Activated effector memory CD4-positive, alpha-beta T cell treated with anti-CD3 and anti-CD28 coated beads, Interleukin-2, amount 50 U/mL, for 16 hours (primary cell): ENCODE measurements at regions not wholly inside any gene's neighbourhood (a gene's known extent, or its start where the extent isn't known, plus 50 kb on each side); places are given as distances from the start of the nearest gene placed in this dataset.
"Not testable (repeated sequence)": the region's sequence is repeated elsewhere in the genome, so short reads cannot be mapped to it uniquely, and the experiment has no call there.

Experiments used
- DNase-seq: peaks from one replicate; pipeline ENCODE4 v3.0.0-alpha.2; 2020

DNA sequence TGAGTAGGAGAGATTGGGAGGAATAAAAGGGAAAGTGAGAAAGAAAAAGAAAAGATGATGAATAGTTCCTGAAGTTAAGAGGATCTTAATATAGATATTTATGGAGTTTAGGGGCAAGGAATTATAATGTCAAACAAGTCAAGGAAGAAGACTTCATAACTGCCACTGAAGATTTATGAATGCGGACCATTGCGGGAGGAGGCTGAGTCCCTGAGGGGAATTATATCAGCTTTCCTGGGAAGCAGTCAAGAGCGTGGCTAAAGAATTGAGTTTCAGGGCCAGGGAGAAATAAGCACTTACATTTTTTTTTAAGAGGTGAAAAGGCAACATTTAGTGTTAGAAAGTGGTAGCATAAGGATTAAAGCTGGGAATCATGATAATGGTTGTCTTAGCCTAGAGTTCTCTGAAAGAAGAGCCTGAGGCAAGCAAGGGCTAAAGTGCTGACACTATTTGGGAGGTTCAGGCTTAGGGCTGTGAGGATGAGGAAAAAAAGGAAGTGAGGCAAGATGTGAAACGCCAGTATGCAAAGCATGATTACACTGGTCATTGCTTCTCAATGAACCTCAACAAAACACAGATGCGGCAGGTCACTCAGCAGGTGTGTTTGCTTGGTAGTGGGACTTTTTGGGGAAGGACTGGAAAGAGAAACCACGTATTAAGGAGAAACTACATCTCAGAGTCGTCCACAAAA, 217.1 kb downstream of the SLC4A3 start:
- DNase-seq, result no peak

- no peak for DNase-seq
These were observed 221.5 kb downstream of the SLC4A3 start for GRCh38 chr2:219848882-219849281.

- DNase-seq, result no peak
These were observed 223.7 kb downstream of the SLC4A3 start for GRCh38 chr2:219851169-219851568.

DNA sequence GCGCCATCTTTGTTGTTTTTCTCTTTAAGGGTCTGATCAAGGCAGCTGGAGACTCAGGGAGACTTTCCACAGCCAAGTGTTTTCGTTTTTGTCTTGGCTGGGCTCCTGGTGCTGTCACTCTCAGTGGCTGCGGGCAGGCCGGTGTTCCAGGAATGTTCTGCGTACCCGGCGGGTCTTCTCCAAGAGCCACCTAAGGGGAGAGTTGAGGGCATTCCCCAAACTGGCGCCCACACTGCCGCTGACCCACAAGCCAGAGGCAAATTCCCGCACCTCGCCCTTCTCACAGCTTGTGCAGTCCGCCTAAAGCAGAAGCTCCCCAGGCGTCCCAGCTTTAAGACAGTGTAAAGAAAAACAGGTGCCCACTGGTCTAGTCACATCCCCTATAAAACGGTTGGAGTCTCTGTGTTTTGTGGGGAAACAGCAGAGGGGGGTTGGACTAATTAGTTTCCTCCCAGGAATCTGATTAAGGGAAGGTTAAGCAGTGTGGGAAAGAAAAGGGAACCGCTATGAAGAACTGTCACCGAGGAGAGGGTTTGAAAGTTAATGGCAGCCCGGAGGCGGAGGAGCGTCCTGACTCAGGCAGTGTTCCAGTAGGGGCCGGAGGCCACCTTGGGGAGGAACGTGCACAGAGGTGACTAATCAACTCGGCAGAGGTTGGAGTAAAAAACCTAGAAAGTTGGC, 224.5 kb downstream of the SLC4A3 start:
- DNase-seq, result no peak

DNA sequence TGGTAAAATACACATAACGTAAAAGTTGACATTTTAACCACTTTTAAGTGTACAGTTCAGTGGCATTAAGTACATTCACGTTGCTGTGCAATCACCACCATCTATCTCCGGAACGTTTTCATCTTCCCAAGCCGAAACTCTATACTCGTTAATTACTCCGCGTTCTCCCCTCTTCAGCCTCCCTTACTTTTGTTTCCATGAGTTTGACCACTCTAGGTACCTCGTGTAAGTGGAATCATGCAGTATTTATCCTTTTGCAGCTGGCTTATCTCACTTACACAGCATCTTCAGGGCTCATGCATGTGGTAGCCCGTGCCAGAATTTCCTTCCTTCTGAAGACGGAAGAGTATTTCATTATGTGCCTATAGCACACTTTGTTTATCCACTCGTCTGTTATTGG, 225.2 kb downstream of the SLC4A3 start:
- DNase-seq, result no peak

GRCh38 chr2:219856602-219857001, 229.2 kb downstream of the SLC4A3 start:
- DNase-seq, result no peak

GRCh38 chr2:219857751-219858150, 230.3 kb downstream of the SLC4A3 start:
- no peak for DNase-seq

GRCh38 chr2:219861307-219861706, 233.9 kb downstream of the SLC4A3 start:
- no peak for DNase-seq

- DNase-seq, result no peak
These were observed 236.7 kb downstream of the SLC4A3 start for GRCh38 chr2:219864154-219864553.

GRCh38 chr2:219868635-219869034, 241.2 kb downstream of the SLC4A3 start:
- no peak for DNase-seq

DNA sequence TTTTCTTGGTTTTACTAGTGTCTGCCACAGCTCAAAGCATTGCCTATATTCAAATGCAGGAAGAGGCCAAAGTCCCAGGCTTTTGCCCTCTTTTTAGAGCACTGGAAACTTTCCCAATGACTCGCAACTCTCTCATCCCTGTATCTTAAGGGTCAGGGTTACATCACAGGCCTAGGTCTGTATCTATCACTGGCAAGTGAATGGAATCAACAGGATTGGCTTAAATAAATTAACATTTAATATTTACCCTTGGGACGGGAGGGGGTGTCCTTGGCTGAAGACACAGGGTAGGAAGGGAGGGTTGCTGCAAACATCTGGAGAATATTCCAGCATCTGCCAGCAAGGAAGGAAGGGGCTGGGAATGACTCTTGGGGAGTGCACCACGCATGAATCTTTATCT, 242.6 kb downstream of the SLC4A3 start:
- DNase-seq, result no peak

DNA sequence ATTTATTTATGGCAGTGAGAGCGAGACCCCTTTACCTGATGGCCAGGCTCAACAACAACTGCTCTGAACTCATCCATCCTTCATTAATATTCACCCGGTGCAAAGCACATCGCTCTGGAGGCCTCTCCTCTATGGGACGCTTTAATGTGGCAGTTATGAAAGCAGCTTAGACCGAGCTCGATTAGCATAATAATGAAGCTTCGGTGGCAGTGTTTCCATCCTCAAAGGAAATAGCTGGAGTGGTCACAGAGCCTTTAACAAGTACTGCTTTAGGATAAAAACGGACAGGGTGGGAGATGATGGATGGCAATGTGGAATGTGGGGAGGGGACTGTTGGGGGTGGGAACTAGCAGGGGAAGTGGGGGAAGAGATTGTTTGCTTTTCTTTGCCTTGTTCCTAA, 243.9 kb downstream of the SLC4A3 start:
- no peak for DNase-seq

GRCh38 chr2:219875036-219875435, 247.6 kb downstream of the SLC4A3 start:
- no peak for DNase-seq

- not testable (repeated sequence) for DNase-seq
These were observed 248.6 kb downstream of the SLC4A3 start for GRCh38 chr2:219875986-219876385.

DNA sequence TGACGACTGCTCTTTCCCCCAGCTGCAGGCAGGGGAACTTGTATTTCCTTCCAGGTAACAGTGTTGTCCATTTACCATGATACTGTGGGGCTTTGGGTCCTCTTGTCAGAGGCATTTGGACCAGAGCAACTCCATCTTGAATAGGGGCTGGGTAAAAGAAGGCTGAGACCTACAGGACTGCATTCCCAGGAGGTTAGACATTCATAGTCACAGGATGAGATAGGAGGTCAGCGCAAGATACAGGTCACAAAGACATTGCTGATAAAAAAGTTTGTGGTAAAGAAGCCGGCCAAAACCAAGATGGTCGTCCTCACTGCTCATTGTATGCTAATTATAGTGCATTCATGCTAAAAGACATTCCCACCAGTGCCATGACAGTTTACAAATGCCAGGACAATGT, 249.5 kb downstream of the SLC4A3 start:
- no peak for DNase-seq

DNA sequence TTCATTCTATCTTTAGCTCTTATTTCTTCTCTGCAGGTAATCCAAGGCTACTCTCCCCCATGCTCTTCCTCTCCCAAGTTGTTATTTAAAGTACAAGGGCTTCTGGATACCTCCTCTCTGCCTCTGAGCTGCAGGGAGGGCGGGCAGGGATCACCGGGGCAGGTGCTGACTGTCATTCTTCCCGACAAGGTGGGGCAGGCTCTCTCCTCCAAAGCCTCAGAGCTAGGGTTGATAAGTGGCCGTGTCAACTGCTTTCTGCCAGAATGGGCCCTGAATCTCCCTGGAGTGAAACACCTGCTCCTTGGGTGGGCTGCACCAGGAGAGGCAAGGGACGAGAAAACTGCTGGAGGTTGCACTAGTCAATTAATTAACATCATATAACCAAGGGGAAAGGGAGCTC, 250.3 kb downstream of the SLC4A3 start:
- no peak for DNase-seq

DNA sequence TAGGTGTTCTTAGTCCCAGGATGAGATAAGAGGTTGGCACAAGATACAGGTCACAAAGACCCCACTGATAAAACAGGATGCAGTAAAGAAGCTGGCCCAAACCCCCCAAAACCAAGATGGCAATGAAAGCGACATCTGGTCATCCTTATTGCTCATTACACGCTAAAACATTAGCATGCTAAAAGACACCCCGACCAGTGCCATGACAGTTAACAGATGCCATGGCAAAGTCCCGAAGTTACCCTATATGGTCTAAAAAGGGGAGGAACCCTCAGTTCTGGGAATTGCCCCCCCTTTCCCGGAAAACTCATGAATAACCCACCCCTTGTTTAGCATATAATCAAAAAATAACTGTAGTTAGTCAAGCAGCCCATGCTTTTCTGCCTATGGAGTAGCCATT, 251.1 kb downstream of the SLC4A3 start:
- DNase-seq, result no peak

GRCh38 chr2:219881851-219882250, 254.4 kb downstream of the SLC4A3 start:
- DNase-seq, result no peak

DNA sequence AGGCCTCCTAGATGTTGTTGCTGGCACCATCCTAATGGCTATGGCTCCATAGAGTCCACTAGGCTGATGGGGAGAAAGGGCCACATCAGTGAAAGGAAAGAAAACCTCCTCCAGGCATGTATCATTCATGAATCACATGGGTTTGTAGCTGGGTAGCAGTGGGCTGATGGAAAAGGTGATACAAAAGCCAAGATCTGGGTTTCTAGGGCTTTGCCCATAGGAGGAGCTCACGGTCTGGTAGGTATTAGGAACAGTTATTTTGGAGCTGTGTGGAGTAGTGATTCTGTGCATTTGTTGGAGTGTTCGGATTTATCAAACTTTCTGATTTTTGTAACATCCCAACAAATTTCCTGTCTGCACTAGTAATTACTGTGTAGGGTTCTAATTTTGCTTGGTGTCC, 259.2 kb downstream of the SLC4A3 start:
- DNase-seq, result no peak

GRCh38 chr2:219887870-219888269, 260.4 kb downstream of the SLC4A3 start:
- no peak for DNase-seq

DNA sequence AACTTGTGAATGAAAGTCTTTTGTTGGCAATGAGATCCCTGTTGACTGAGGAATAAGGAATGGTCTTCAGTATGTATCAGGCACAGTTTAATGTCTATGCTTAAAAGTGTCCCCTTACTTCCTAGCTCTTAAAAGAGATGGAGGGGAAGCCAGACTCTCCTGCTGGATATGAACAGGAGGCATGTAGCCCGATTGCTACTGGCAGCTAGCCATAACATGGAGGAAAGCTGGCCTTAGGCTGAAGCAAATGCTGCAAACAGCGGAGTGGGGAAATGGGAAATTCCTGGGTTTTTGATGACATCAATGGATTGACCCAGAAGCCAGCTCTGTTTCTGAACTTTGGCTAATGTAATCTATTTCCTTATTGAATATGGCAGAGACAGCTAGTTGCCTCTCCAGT, 266.1 kb downstream of the SLC4A3 start:
- DNase-seq, result no peak

- no peak for DNase-seq
These were observed 270.0 kb downstream of the SLC4A3 start for GRCh38 chr2:219897456-219897855.

- DNase-seq, result no peak
These were observed 273.7 kb downstream of the SLC4A3 start for GRCh38 chr2:219901155-219901554.

GRCh38 chr2:219902891-219903552, 275.6 kb downstream of the SLC4A3 start:
- no peak for DNase-seq
